HG03442 (cell line): ENCODE measurements at regions not wholly inside any gene's neighbourhood (a gene's known extent, or its start where the extent isn't known, plus 50 kb on each side); places are given as distances from the start of the nearest gene placed in this dataset.

Source experiments
- ATAC-seq: cut with Tn5 transposase; IDR thresholded peaks from one replicate; pipeline ENCODE4 v1.9.1; 2021; ENCODE audit warnings: mild to moderate bottlenecking, moderate library complexity; ENCODE audit not compliant: unreplicated experiment

- no peak for ATAC-seq
Observed at GRCh38 chr16:87250431-87250960, 66.7 kb downstream of the C16orf95 start.

GRCh38 chr16:87252269-87252970, 64.8 kb downstream of the C16orf95 start:
- no peak for ATAC-seq
